ENCODE measurements at regions not wholly inside any gene's neighbourhood (a gene's known extent, or its start where the extent isn't known, plus 50 kb on each side); places are given as distances from the start of the nearest gene placed in this dataset.
A peak's percentile ranks its signal among the peaks of the same experiment; 100 is the strongest.

GRCh38 chr5:74149395-74149794, 491.1 kb downstream of the ENC1 start:
- Histone ChIP-seq H3K9me3 (ENCODE audit: control insufficient read depth, insufficient read depth, low read length) (no peaks in the 10 kb centered on the region), H3K27me3 (ENCODE audit: control insufficient read depth, insufficient read depth, low read length) (no peaks in the 10 kb centered on the region), H3K27ac (ENCODE audit: low read depth, low read length) (no peak overlapping the region), H3K4me3 (ENCODE audit: low read depth, low read length) (no peak overlapping the region)
- POLR2A ChIA-PET = no interaction called here
- no peak for TF ChIP-seq CTCF (IDR thresholded peaks at IDR 0.05; ENCODE audit: low read depth, low read length)
- DNase-seq (ENCODE audit: low read depth, low spot score) = peak; percentile 79
- CTCF ChIA-PET = no interaction called here

GRCh38 chr5:74148321-74148720, 492.2 kb downstream of the ENC1 start:
- Histone ChIP-seq H3K27me3 (ENCODE audit: control insufficient read depth, insufficient read depth, low read length) (no peaks in the 10 kb centered on the region), H3K4me3 (ENCODE audit: low read depth, low read length) (no peak overlapping the region), H3K9me3 (ENCODE audit: control insufficient read depth, insufficient read depth, low read length) (no peaks in the 10 kb centered on the region), H3K27ac (ENCODE audit: low read depth, low read length) (no peak overlapping the region)
- DNase-seq (ENCODE audit: low read depth, low spot score) = no peak
- POLR2A ChIA-PET = interaction anchor here (0.5 kb wide), 1 partner anchor 137 kb away, joined by 7 read pairs; no protein-coding TSS in a partner anchor
- CTCF ChIA-PET = no interaction called here
- no peak for TF ChIP-seq CTCF (IDR thresholded peaks at IDR 0.05; ENCODE audit: low read depth, low read length)

GRCh38 chr5:74146796-74147195, 493.7 kb downstream of the ENC1 start:
- H3K9me3 ChIP-seq (ENCODE audit: control insufficient read depth, insufficient read depth, low read length) = no peaks in the 10 kb centered on the region
- CTCF ChIA-PET = no interaction called here
- H3K27ac ChIP-seq (ENCODE audit: low read depth, low read length) = no peak overlapping the region
- no peak overlapping the region for H3K4me3 ChIP-seq (ENCODE audit: low read depth, low read length)
- no peaks in the 10 kb centered on the region for H3K27me3 ChIP-seq (ENCODE audit: control insufficient read depth, insufficient read depth, low read length)
- POLR2A ChIA-PET = no interaction called here
- TF ChIP-seq CTCF (IDR thresholded peaks at IDR 0.05; ENCODE audit: low read depth, low read length) = no peak
- DNase-seq (ENCODE audit: low read depth, low spot score) = no peak

GRCh38 chr5:74145951-74146350, 494.6 kb downstream of the ENC1 start:
- Histone ChIP-seq H3K4me3 (ENCODE audit: low read depth, low read length) (no peak overlapping the region), H3K27me3 (ENCODE audit: control insufficient read depth, insufficient read depth, low read length) (no peaks in the 10 kb centered on the region), H3K27ac (ENCODE audit: low read depth, low read length) (no peak overlapping the region), H3K9me3 (ENCODE audit: control insufficient read depth, insufficient read depth, low read length) (no peaks in the 10 kb centered on the region)
- ChIA-PET POLR2A (no interaction called here), CTCF (no interaction called here)
- TF ChIP-seq CTCF (IDR thresholded peaks at IDR 0.05; ENCODE audit: low read depth, low read length) = no peak
- DNase-seq (ENCODE audit: low read depth, low spot score) = no peak

GRCh38 chr5:74143721-74144330, 496.7 kb downstream of the ENC1 start:
- Histone ChIP-seq H3K27me3 (ENCODE audit: control insufficient read depth, insufficient read depth, low read length) (no peaks in the 10 kb centered on the region), H3K27ac (ENCODE audit: low read depth, low read length) (no peak overlapping the region), H3K9me3 (ENCODE audit: control insufficient read depth, insufficient read depth, low read length) (no peaks in the 10 kb centered on the region), H3K4me3 (ENCODE audit: low read depth, low read length) (no peak overlapping the region)
- CTCF ChIA-PET = interaction anchor here (0.5 to 0.6 kb wide), 2 partner anchors 45 to 141 kb away, joined by 3 to 5 read pairs; no protein-coding TSS in a partner anchor
- no peak for DNase-seq (ENCODE audit: low read depth, low spot score)
- POLR2A ChIA-PET = no interaction called here
- no peak for TF ChIP-seq CTCF (IDR thresholded peaks at IDR 0.05; ENCODE audit: low read depth, low read length)
